GM18508 (cell line): ENCODE measurements at regions not wholly inside any gene's neighbourhood (a gene's known extent, or its start where the extent isn't known, plus 50 kb on each side); places are given as distances from the start of the nearest gene placed in this dataset.
"Not testable (repeated sequence)": the region's sequence is repeated elsewhere in the genome, so short reads cannot be mapped to it uniquely, and the experiment has no call there.

ENCODE experiments used
- ATAC-seq: cut with Tn5 transposase; IDR thresholded peaks from one replicate; pipeline ENCODE4 v1.9.1; 2021; ENCODE audit warnings: moderate number of reproducible peaks; ENCODE audit not compliant: insufficient read depth, unreplicated experiment

DNA sequence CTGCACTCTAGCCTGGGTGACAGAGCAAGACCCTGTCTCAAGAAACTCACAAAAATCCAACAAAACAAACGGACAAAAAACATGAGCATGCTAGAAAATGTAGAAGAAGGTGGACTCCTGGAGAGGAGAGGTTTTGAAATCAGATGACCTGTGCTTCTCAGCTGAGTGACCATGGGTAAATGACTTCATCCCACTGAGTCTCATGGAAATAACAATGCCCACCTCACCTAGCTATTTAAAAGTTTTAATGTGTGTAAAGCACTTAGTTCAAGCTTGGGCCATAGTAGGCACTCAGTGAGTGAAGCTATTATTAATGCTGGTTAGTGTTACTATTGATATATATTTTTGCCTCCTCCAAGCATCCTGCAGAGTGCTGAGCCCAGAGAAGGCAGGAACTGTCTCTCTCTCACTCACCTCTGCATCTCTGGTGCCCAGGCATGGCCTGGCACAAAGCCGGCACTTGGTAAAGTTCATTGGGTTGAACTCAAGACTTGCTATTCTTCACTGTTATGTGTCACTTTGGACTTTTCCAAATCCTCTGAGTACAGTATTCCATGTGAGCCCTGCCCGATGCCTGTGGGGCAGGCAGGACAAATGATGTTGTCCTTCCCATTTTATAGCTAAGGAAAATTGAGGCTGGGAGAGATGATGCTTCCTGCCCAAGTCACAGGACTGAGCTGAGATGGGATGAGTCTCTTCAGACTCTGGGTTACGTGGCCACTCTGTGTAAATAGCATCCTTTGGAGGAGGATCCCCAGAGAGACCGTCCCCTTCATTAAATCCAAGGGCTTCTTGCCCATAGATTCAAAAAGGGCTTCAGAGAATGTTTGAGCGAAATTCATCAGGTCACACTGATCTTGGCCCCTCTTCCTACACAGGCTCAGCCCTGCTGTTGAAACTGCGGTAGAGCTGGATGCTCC, 81.4 kb upstream of the EMX2 start:
- ATAC-seq, result no peak

- ATAC-seq, result no peak
These were observed 83.3 kb upstream of the PDZD8 start for GRCh38 chr10:117458571-117458970.

GRCh38 chr10:117457932-117458331, 82.7 kb upstream of the PDZD8 start:
- ATAC-seq, result no peak

- no peak for ATAC-seq
These were observed 82.0 kb upstream of the PDZD8 start for GRCh38 chr10:117457071-117457810.

- ATAC-seq, result no peak
These were observed 80.1 kb upstream of the PDZD8 start for GRCh38 chr10:117455346-117455745.

GRCh38 chr10:117454502-117454901, 79.3 kb upstream of the PDZD8 start:
- no peak for ATAC-seq

GRCh38 chr10:117453484-117453883, 78.2 kb upstream of the PDZD8 start:
- ATAC-seq, result not testable (repeated sequence)

- ATAC-seq, result no peak
These were observed 75.7 kb upstream of the PDZD8 start for GRCh38 chr10:117450940-117451339.

GRCh38 chr10:117449636-117450035, 74.4 kb upstream of the PDZD8 start:
- ATAC-seq, result no peak

DNA sequence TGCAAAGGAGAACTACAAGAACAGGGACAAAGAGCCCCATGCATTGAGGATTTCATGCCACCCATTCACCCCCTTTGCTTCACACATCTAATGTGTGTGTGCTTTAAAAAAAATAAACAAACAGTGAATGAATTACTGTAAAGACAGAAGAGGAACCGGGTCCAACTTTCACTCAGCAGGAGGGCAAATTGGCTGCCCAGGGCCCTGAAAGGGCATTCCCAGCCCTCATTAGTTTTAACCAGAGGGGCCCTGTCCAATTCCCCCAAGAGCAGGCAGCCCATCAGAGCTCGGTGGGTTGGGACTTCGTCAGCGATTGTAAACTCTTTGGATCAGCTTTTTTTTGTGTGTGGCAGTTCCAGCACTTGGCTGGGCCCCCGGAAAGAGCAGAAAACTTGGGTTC, 73.6 kb upstream of the PDZD8 start:
- ATAC-seq, result no peak

DNA sequence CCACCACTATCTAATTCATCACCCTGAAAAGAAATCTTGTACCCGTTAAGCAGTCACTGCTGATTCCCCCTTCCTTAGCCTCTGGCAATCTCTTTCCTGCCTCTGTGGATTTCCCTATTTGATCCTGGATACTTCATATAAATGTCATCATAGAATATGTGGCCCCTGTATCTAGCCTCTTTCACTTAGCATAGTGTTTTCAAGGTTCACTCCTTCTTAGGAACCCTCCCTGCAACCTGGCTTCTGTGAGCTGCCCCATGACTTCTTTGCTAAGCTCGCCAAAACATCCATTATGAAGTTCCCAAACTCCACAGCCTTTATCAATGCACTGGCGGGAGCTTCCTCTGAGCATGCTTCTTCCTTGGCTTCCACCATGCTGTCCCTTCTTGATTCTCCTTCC, 70.8 kb upstream of the PDZD8 start:
- no peak for ATAC-seq

DNA sequence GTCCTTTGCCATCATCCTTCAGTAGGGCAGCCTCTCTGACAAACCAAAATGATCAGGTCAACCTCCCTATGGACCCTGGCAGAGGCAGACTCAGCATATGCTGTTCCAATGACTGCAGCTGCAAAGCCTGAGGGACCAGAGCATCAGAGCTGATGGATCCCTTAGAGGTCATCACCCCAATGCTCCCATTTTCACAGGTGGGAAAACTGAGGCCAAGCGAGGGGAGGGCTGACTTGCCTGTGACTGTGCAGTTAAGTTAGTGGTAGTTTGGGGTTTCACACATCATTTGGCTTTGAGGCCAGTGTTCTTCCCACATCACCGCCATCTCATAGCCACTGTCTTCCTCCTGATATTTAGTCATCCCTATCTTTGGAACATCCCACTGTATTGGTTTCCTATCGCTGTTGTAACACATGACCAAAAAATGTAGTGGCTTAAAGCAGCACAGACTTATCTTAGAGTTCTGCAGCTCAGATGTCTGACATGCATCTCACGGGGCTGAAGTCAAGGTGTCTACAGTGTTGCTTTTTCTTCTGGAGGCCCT, 69.3 kb upstream of the PDZD8 start:
- ATAC-seq, result no peak

- ATAC-seq, result no peak
These were observed 68.4 kb upstream of the PDZD8 start for GRCh38 chr10:117443686-117444041.

DNA sequence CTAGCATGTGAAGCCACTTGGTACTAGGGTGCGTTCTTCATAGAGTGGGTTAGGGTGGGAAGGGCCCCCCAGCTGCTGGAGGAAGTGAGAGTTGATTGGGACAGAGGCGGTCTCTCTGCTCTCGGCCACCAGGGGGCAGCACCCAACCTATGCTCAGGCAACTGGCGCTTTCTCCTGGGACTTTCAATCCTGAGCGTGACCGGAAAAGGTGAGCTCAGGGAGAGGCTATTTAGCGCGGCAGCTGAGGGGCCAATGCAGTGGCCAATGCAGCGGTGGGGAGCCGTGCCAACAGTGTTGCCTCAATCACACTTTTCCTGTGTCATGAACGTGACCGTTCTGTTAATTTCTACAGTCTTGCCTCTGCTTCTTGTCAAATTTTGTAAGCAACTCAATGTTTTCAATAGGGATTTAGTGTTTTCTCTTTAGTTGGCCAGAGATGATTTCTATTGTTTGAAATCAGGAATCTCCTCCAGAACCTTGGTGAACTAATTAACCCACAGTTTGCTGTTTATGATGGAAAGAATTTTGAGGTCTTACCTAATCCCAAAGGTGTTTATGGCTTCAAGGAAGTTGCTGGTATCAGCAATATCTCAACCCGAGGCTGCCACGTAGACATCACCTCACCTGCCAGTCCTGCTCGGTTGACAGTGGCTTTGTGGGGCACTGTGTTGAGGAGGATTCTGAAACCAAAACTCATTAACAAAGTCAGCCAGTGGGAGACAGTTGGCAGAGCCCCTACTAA, 67.9 kb upstream of the PDZD8 start:
- ATAC-seq, result peak; percentile 59

- ATAC-seq, result no peak
These were observed 67.3 kb upstream of the PDZD8 start for GRCh38 chr10:117442521-117442920.

DNA sequence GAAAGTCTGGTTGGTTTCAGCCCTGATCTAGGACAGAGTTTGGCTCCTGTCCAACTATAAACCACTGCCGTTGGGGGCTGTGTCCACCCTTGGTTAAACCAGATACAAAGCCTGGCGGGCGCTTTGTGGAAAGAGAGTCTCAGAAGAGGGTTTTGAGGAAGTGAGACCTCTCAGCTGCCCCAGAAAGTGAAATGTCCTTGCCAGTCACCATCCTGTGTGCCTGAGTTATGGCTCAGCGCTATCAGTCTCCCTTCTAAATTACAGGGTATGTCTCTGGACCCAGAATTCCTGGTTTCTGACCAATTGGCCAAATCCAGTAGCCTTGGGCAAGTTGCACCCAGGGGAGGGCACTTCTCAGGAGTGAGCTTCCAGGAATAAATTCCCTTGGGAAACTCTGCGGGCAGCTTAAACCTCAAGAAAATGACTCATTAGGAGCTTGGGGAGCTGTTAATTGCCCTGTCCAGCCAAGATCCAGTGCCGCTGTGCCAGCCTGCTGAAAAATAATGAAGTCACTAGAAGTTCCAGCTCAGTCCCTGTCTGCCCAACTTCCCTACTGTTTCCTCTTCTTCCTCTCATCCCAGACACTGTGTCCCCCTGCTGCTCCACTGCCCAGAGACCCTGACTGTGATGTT, 66.7 kb upstream of the PDZD8 start:
- ATAC-seq, result peak; percentile 65

GRCh38 chr10:117441361-117441760, 66.1 kb upstream of the PDZD8 start:
- ATAC-seq, result no peak

DNA sequence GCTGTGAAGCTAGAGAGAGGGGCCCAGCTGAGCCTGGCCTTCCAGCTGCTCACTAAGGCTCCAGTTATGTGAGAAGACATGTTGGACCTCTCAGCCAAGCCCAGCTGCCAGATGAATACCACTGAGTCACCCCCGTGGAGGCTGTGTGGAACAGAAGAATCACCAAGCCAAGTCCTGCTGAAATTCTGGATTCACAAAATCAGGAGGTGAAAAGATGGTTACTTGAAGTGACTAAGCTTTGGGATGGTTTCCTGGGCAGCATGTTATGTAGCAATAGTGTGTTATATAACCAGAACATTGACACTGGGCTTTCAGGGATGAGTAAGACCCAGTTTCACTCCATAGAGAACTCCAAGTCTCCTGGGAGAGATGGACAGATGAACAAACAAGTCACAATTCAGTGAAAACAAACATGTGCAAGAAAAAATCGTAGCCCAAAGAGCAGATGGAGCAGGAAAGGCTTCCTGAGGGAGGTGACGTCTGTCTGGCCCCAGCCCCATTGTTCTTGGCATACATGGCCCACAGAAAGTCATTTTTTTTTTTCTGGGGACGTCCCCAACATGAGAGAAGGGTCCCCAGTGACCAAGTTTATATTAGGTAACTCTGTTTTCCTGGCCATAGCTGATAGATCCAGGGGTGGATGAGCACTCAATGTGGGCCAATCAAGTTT, 64.1 kb upstream of the PDZD8 start:
- no peak for ATAC-seq

DNA sequence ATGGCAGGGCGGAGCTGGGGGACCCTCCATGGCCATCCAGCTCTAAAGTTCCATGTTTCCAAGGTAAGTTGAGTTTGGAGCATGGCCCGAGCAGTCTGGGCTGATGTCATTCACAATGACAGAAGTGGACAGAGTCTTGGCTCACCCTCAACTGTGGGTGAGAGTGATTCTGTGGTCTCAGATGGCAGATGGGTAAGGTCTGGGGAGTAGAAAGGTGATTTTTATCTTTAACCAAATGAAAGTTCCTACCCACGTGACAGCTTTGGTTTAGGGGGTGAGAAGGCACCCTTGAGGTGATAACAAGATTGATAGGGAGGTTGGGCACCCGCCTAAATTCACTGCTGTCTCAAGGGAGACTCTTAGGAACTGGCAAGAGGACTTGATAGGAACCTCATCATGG, 57.6 kb upstream of the PDZD8 start:
- ATAC-seq, result no peak

GRCh38 chr10:117431160-117431559, 55.9 kb upstream of the PDZD8 start:
- ATAC-seq, result no peak
